ENCODE measurements at regions not wholly inside any gene's neighbourhood (a gene's known extent, or its start where the extent isn't known, plus 50 kb on each side); places are given as distances from the start of the nearest gene placed in this dataset.

DNA sequence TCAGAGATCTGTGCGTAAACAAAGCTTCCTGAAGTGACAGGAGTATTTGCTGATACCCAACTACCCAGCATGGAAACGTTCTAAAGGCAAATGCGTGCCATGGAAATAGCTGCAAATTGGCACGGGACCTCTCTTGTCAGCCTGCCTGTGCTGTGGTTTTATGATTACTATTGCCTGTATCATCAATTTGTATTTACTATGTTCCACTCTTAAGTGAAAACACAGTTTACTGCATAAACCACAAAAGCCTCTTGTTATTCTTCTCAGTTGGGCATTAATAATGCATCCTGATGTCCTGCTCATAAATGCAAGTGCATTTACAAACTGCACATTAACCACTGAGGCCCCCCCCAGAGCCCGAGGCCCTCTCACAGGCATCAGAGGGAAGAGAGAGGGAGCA, 196.6 kb upstream of the SLC35G4 start:
- no peak overlapping the region for H3K4me2 ChIP-seq (ENCODE audit: low read depth, low read length)
- peaks cover 18% of the 10 kb centered on the region for H3K4me1 ChIP-seq (ENCODE audit: insufficient read depth, low read length)
- no peaks in the 10 kb centered on the region for H3K79me2 ChIP-seq (ENCODE audit: insufficient read depth, low read length)
- BruUV-seq (replicated peaks) = no TSS peak
- no peak overlapping the region for H3K27ac ChIP-seq (ENCODE audit: extremely low read length, insufficient read depth, low read length)
- 56% methylated on average over 4 of the region's 5 CpGs for WGBS (ENCODE audit: low lambda C conversion rate)
- intact Hi-C loops (cut with micrococcal nuclease; ENCODE audit: unreplicated experiment) = no loop called here
- H2AFZ ChIP-seq (ENCODE audit: low read length) = no peak overlapping the region
- no peaks in the 10 kb centered on the region for H4K20me1 ChIP-seq (ENCODE audit: insufficient read depth, low read length)
- H3K36me3 ChIP-seq (replicated peaks in 1 of 2; ENCODE audit: control insufficient read depth in 1 of 2, insufficient read depth in 2 of 2, low read length in 2 of 2) = no peaks in the 10 kb centered on the region
- in situ Hi-C loops (cut with HindIII; ENCODE audit: extremely low pct_ligation_motif_present, low pct_unique_long_range_greater_than_20kb) = no loop called here
- H3K4me3 ChIP-seq (replicated peaks in 1 of 3; ENCODE audit: insufficient read depth in 1 of 3, low read depth in 2 of 3, low read length in 3 of 3) = no peak overlapping the region
- H3K9me3 ChIP-seq (ENCODE audit: low read length) = no peaks in the 10 kb centered on the region
- TF ChIP-seq ZNF883 (CRISPR knock-in tag; IDR thresholded peaks at IDR 0.05; ENCODE audit: not compliant biosample characterization) (no peak), ARNTL (CRISPR knock-in tag; IDR thresholded peaks at IDR 0.05) (no peak), RBM39 (IDR thresholded peaks at IDR 0.05; ENCODE audit: low read depth, low read length, poor library complexity, severe bottlenecking) (no peak), ZNF776 (CRISPR knock-in tag; IDR thresholded peaks at IDR 0.05) (no peak)
- TF ChIP-seq, protein P1, sequence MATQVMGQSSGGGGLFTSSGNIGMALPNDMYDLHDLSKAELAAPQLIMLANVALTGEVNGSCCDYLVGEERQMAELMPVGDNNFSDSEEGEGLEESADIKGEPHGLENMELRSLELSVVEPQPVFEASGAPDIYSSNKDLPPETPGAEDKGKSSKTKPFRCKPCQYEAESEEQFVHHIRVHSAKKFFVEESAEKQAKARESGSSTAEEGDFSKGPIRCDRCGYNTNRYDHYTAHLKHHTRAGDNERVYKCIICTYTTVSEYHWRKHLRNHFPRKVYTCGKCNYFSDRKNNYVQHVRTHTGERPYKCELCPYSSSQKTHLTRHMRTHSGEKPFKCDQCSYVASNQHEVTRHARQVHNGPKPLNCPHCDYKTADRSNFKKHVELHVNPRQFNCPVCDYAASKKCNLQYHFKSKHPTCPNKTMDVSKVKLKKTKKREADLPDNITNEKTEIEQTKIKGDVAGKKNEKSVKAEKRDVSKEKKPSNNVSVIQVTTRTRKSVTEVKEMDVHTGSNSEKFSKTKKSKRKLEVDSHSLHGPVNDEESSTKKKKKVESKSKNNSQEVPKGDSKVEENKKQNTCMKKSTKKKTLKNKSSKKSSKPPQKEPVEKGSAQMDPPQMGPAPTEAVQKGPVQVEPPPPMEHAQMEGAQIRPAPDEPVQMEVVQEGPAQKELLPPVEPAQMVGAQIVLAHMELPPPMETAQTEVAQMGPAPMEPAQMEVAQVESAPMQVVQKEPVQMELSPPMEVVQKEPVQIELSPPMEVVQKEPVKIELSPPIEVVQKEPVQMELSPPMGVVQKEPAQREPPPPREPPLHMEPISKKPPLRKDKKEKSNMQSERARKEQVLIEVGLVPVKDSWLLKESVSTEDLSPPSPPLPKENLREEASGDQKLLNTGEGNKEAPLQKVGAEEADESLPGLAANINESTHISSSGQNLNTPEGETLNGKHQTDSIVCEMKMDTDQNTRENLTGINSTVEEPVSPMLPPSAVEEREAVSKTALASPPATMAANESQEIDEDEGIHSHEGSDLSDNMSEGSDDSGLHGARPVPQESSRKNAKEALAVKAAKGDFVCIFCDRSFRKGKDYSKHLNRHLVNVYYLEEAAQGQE (IDR thresholded peaks at IDR 0.05; ENCODE audit: borderline replicate concordance in 1 of 2, low read depth in 1 of 2, low read length in 2 of 2) = no peak
- TF ChIP-seq, protein P2, sequence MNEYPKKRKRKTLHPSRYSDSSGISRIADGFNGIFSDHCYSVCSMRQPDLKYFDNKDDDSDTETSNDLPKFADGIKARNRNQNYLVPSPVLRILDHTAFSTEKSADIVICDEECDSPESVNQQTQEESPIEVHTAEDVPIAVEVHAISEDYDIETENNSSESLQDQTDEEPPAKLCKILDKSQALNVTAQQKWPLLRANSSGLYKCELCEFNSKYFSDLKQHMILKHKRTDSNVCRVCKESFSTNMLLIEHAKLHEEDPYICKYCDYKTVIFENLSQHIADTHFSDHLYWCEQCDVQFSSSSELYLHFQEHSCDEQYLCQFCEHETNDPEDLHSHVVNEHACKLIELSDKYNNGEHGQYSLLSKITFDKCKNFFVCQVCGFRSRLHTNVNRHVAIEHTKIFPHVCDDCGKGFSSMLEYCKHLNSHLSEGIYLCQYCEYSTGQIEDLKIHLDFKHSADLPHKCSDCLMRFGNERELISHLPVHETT (CRISPR knock-in tag; conservative IDR thresholded peaks at IDR 0.05) = no peak
- TF ChIP-seq, protein P3, sequence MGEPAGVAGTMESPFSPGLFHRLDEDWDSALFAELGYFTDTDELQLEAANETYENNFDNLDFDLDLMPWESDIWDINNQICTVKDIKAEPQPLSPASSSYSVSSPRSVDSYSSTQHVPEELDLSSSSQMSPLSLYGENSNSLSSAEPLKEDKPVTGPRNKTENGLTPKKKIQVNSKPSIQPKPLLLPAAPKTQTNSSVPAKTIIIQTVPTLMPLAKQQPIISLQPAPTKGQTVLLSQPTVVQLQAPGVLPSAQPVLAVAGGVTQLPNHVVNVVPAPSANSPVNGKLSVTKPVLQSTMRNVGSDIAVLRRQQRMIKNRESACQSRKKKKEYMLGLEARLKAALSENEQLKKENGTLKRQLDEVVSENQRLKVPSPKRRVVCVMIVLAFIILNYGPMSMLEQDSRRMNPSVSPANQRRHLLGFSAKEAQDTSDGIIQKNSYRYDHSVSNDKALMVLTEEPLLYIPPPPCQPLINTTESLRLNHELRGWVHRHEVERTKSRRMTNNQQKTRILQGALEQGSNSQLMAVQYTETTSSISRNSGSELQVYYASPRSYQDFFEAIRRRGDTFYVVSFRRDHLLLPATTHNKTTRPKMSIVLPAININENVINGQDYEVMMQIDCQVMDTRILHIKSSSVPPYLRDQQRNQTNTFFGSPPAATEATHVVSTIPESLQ (CRISPR knock-in tag; conservative IDR thresholded peaks at IDR 0.05) = no peak
- TF ChIP-seq, protein P4, sequence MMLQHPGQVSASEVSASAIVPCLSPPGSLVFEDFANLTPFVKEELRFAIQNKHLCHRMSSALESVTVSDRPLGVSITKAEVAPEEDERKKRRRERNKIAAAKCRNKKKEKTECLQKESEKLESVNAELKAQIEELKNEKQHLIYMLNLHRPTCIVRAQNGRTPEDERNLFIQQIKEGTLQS (CRISPR knock-in tag; IDR thresholded peaks at IDR 0.05) = no peak
- TF ChIP-seq, protein P5, sequence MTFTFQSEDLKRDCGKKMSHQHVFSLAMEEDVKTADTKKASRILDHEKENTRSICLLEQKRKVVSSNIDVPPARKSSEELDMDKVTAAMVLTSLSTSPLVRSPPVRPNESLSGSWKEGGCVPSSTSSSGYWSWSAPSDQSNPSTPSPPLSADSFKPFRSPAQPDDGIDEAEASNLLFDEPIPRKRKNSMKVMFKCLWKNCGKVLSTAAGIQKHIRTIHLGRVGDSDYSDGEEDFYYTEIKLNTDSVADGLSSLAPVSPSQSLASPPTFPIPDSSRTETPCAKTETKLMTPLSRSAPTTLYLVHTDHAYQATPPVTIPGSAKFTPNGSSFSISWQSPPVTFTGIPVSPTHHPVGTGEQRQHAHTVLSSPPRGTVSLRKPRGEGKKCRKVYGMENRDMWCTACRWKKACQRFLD (CRISPR knock-in tag; IDR thresholded peaks at IDR 0.05; ENCODE audit: borderline replicate concordance) = no peak
- TF ChIP-seq, protein P6, sequence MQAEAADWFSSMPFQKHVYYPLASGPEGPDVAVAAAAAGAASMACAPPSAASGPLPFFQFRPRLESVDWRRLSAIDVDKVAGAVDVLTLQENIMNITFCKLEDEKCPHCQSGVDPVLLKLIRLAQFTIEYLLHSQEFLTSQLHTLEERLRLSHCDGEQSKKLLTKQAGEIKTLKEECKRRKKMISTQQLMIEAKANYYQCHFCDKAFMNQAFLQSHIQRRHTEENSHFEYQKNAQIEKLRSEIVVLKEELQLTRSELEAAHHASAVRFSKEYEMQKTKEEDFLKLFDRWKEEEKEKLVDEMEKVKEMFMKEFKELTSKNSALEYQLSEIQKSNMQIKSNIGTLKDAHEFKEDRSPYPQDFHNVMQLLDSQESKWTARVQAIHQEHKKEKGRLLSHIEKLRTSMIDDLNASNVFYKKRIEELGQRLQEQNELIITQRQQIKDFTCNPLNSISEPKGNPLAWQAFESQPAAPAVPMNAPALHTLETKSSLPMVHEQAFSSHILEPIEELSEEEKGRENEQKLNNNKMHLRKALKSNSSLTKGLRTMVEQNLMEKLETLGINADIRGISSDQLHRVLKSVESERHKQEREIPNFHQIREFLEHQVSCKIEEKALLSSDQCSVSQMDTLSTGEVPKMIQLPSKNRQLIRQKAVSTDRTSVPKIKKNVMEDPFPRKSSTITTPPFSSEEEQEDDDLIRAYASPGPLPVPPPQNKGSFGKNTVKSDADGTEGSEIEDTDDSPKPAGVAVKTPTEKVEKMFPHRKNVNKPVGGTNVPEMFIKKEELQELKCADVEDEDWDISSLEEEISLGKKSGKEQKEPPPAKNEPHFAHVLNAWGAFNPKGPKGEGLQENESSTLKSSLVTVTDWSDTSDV (CRISPR knock-in tag; IDR thresholded peaks at IDR 0.05) = no peak
- TF ChIP-seq, protein P7, sequence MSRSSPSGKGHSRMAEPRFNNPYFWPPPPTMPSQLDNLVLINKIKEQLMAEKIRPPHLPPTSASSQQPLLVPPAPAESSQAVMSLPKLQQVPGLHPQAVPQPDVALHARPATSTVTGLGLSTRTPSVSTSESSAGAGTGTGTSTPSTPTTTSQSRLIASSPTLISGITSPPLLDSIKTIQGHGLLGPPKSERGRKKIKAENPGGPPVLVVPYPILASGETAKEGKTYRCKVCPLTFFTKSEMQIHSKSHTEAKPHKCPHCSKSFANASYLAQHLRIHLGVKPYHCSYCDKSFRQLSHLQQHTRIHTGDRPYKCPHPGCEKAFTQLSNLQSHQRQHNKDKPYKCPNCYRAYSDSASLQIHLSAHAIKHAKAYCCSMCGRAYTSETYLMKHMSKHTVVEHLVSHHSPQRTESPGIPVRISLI (CRISPR knock-in tag; IDR thresholded peaks at IDR 0.05; ENCODE audit: borderline replicate concordance) = no peak
- H3K9ac ChIP-seq (ENCODE audit: insufficient read depth, low read depth, low read length) = no peak overlapping the region
- DNase-seq (ENCODE audit: low spot score) (no peak), FAIRE-seq (no peak), ATAC-seq (no peak)
- peaks cover 0 to 2% of the 10 kb centered on the region in 2 experiments; a peak in 1 of 5 replicates for H3K27me3 ChIP-seq (ENCODE audit: control insufficient read depth in 1 of 2, insufficient read depth in 2 of 2, low read length in 2 of 2)
- ChIA-PET POLR2A (no interaction called here), CTCF (ENCODE audit: low intra/inter-chr PET ratio, low total read pairs) (no interaction called here)
